ENCODE measurements at regions not wholly inside any gene's neighbourhood (a gene's known extent, or its start where the extent isn't known, plus 50 kb on each side); places are given as distances from the start of the nearest gene placed in this dataset.

- intact Hi-C loops (cut with micrococcal nuclease) = no loop called here
- H2AFZ ChIP-seq (ENCODE audit: low read depth, low read length) = no peak overlapping the region
- H3K9me3 ChIP-seq (replicated peaks; ENCODE audit: control insufficient read depth, insufficient read depth, low read depth, low read length) = no peaks in the 10 kb centered on the region
- no peak overlapping the region for H3K9ac ChIP-seq (ENCODE audit: insufficient read depth in 1 of 2, low read depth in 2 of 2, low read length in 2 of 2)
- in situ Hi-C loops (cut with MboI) = no loop called here
- H3K36me3 ChIP-seq (ENCODE audit: control insufficient read depth, insufficient read depth, low read length) = no peaks in the 10 kb centered on the region
- no TSS peak for BruUV-seq (replicated peaks)
- no peak for TF ChIP-seq HLTF (IDR thresholded peaks at IDR 0.05)
- no peak for TF ChIP-seq HEY1 (CRISPR knock-in tag; IDR thresholded peaks at IDR 0.05; ENCODE audit: borderline replicate concordance)
- TF ChIP-seq HNRNPLL (IDR thresholded peaks at IDR 0.05; ENCODE audit: low read depth, low read length, poor library complexity, severe bottlenecking) = no peak
- no peak for TF ChIP-seq ARID1B (IDR thresholded peaks at IDR 0.05)
- no peak overlapping the region for H3K4me3 ChIP-seq
- no peaks in the 10 kb centered on the region for H3K79me2 ChIP-seq (ENCODE audit: control insufficient read depth, insufficient read depth, low read length)
- no peak for DNase-seq (ENCODE audit: extremely low read depth in 1 of 4, low spot score in 3 of 4)
- no peaks in the 10 kb centered on the region for H3K9me1 ChIP-seq (ENCODE audit: control insufficient read depth, insufficient read depth, low read length)
- CTCF ChIA-PET (ENCODE audit: low intra/inter-chr PET ratio) = no interaction called here
- H3K4me2 ChIP-seq (ENCODE audit: insufficient read depth, low read length) = no peak overlapping the region
- no peaks in the 10 kb centered on the region for H4K20me1 ChIP-seq (replicated peaks; ENCODE audit: control insufficient read depth, insufficient read depth, low read length)
- no peaks in the 10 kb centered on the region for H3K27me3 ChIP-seq (ENCODE audit: control insufficient read depth in 2 of 2, insufficient read depth in 2 of 2, low read length in 2 of 2)
- POLR2A ChIA-PET = interaction anchor here (1.0 kb wide), 1 partner anchor 17 kb away, joined by 4 read pairs; no protein-coding TSS in a partner anchor
- 13% methylated on average over 4 of the region's 4 CpGs for WGBS (ENCODE audit: insufficient coverage, low coverage, missing lambda C conversion rate)
- H3K27ac ChIP-seq (ENCODE audit: extremely low read depth, low read depth, low read length) = no peak overlapping the region
- no peak for FAIRE-seq
- no peaks in the 10 kb centered on the region for H3K4me1 ChIP-seq (replicated peaks in 1 of 2; ENCODE audit: control insufficient read depth in 2 of 2, insufficient read depth in 2 of 2, low read length in 2 of 2)
- ATAC-seq = no peak
These were observed 327.4 kb upstream of the MAN1A1 start for GRCh38 chr6:119676961-119677360.

DNA sequence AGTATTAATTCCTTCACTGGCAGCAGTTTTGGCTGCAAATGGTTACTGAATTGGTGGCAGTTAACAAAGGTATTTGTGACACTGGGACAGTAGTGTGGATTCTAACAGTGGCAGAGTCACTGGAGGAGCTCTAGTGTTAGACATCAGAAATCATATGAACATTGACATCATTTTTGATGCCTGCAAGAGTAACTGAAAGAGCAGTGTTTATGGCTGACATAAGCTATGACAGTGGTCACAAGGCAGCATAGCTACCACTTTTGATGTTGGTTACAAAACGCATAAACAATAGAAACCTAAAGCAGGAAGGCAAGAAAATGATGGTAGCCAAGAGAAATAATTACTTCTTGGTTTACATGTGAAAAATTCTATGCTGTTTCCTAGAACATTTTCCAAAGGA, 326.7 kb upstream of the MAN1A1 start:
- POLR2A ChIA-PET = no interaction called here
- TF ChIP-seq SMAD2 (IDR thresholded peaks at IDR 0.05; ENCODE audit: low read depth, low read length) = no peak
- no peak for TF ChIP-seq RHOXF2B (CRISPR knock-in tag; conservative IDR thresholded peaks at IDR 0.05)
- TF ChIP-seq, protein P1, sequence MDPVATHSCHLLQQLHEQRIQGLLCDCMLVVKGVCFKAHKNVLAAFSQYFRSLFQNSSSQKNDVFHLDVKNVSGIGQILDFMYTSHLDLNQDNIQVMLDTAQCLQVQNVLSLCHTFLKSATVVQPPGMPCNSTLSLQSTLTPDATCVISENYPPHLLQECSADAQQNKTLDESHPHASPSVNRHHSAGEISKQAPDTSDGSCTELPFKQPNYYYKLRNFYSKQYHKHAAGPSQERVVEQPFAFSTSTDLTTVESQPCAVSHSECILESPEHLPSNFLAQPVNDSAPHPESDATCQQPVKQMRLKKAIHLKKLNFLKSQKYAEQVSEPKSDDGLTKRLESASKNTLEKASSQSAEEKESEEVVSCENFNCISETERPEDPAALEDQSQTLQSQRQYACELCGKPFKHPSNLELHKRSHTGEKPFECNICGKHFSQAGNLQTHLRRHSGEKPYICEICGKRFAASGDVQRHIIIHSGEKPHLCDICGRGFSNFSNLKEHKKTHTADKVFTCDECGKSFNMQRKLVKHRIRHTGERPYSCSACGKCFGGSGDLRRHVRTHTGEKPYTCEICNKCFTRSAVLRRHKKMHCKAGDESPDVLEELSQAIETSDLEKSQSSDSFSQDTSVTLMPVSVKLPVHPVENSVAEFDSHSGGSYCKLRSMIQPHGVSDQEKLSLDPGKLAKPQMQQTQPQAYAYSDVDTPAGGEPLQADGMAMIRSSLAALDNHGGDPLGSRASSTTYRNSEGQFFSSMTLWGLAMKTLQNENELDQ (CRISPR knock-in tag; IDR thresholded peaks at IDR 0.05; ENCODE audit: borderline replicate concordance) = no peak
- no peak for TF ChIP-seq ZNF551 (CRISPR knock-in tag; IDR thresholded peaks at IDR 0.05)
- TF ChIP-seq ZFP36 (IDR thresholded peaks at IDR 0.05; ENCODE audit: low read depth, low read length, partially characterized antibody) = no peak
- no peak for TF ChIP-seq ZNF133 (CRISPR knock-in tag; IDR thresholded peaks at IDR 0.05)
- TF ChIP-seq ELF4 (CRISPR knock-in tag; IDR thresholded peaks at IDR 0.05) = no peak
- TF ChIP-seq FOXM1 (IDR thresholded peaks at IDR 0.05; ENCODE audit: low read depth) = no peak
- no peak for TF ChIP-seq FOXM1 (CRISPR knock-in tag; IDR thresholded peaks at IDR 0.05; ENCODE audit: low read depth)
- TF ChIP-seq ILF3 (IDR thresholded peaks at IDR 0.05; ENCODE audit: borderline replicate concordance) = no peak
- no peak for TF ChIP-seq HNRNPK (IDR thresholded peaks at IDR 0.05; ENCODE audit: low read depth, low read length, poor library complexity, severe bottlenecking)
- TF ChIP-seq NCOR1 (IDR thresholded peaks at IDR 0.05) = no peak
- TF ChIP-seq BCOR (IDR thresholded peaks at IDR 0.05) = no peak
- TF ChIP-seq C11orf30 (IDR thresholded peaks at IDR 0.05; ENCODE audit: low read depth) = no peak

More for the DNA sequence above, 326.7 kb upstream of the MAN1A1 start:
- Histone ChIP-seq H3K9me1 (ENCODE audit: control insufficient read depth, insufficient read depth, low read length) (no peaks in the 10 kb centered on the region), H3K79me2 (ENCODE audit: control insufficient read depth, insufficient read depth, low read length) (no peaks in the 10 kb centered on the region), H3K36me3 (ENCODE audit: control insufficient read depth, insufficient read depth, low read length) (no peaks in the 10 kb centered on the region), H3K27me3 (ENCODE audit: control insufficient read depth in 2 of 2, insufficient read depth in 2 of 2, low read length in 2 of 2) (no peaks in the 10 kb centered on the region), H2AFZ (ENCODE audit: low read depth, low read length) (no peak overlapping the region), H3K4me2 (ENCODE audit: insufficient read depth, low read length) (no peak overlapping the region), H4K20me1 (replicated peaks; ENCODE audit: control insufficient read depth, insufficient read depth, low read length) (no peaks in the 10 kb centered on the region), H3K9ac (ENCODE audit: insufficient read depth in 1 of 2, low read depth in 2 of 2, low read length in 2 of 2) (no peak overlapping the region), H3K9me3 (replicated peaks; ENCODE audit: control insufficient read depth, insufficient read depth, low read depth, low read length) (no peaks in the 10 kb centered on the region), H3K4me3 (no peak overlapping the region), H3K27ac (ENCODE audit: extremely low read depth, low read depth, low read length) (no peak overlapping the region), H3K4me1 (replicated peaks in 1 of 2; ENCODE audit: control insufficient read depth in 2 of 2, insufficient read depth in 2 of 2, low read length in 2 of 2) (no peaks in the 10 kb centered on the region)
- DNase-seq (ENCODE audit: extremely low read depth in 1 of 4, low spot score in 3 of 4) (no peak), ATAC-seq (no peak), FAIRE-seq (no peak)
- BruUV-seq (replicated peaks) = no TSS peak
- 20% methylated on average over 1 of the region's 1 CpG for WGBS (ENCODE audit: insufficient coverage, low coverage, missing lambda C conversion rate)
- CTCF ChIA-PET (ENCODE audit: low intra/inter-chr PET ratio) = no interaction called here
- intact Hi-C loops (cut with micrococcal nuclease) = no loop called here
- in situ Hi-C loops (cut with MboI) = no loop called here
